ENCODE measurements at regions not wholly inside any gene's neighbourhood (a gene's known extent, or its start where the extent isn't known, plus 50 kb on each side); places are given as distances from the start of the nearest gene placed in this dataset.

- H3K4me3 ChIP-seq (ENCODE audit: low read depth, low read length) = no peak overlapping the region
- DNase-seq (ENCODE audit: low read depth, low spot score) = no peak
- in situ Hi-C loops (cut with HindIII; ENCODE audit: low sequenced_read_pairs) = no loop called here
- TF ChIP-seq CTCF (IDR thresholded peaks at IDR 0.05; ENCODE audit: low read depth, low read length) = no peak
Measured at GRCh38 chr3:33932010-33932764, 133.8 kb downstream of the PDCD6IP start.

GRCh38 chr3:33936171-33936920 is 137.9 kb downstream of the PDCD6IP start:
- no peak overlapping the region for H3K4me3 ChIP-seq (ENCODE audit: low read depth, low read length)
- in situ Hi-C loops (cut with HindIII; ENCODE audit: low sequenced_read_pairs) = no loop called here
- no peak for DNase-seq (ENCODE audit: low read depth, low spot score)
- no peak for TF ChIP-seq CTCF (IDR thresholded peaks at IDR 0.05; ENCODE audit: low read depth, low read length)

GRCh38 chr3:33936921-33937525 is 138.6 kb downstream of the PDCD6IP start:
- no peak for TF ChIP-seq CTCF (IDR thresholded peaks at IDR 0.05; ENCODE audit: low read depth, low read length)
- in situ Hi-C loops (cut with HindIII; ENCODE audit: low sequenced_read_pairs) = no loop called here
- H3K4me3 ChIP-seq (ENCODE audit: low read depth, low read length) = no peak overlapping the region

GRCh38 chr3:33937628-33938027 is 139.2 kb downstream of the PDCD6IP start:
- no peak for DNase-seq (ENCODE audit: low read depth, low spot score)
- no peak overlapping the region for H3K4me3 ChIP-seq (ENCODE audit: low read depth, low read length)
- TF ChIP-seq CTCF (IDR thresholded peaks at IDR 0.05; ENCODE audit: low read depth, low read length) = no peak
- in situ Hi-C loops (cut with HindIII; ENCODE audit: low sequenced_read_pairs) = no loop called here

More at GRCh38 chr3:33936921-33937525, 138.6 kb downstream of the PDCD6IP start:
- no peak for DNase-seq (ENCODE audit: low read depth, low spot score)

- no peak overlapping the region for H3K4me3 ChIP-seq (ENCODE audit: low read depth, low read length)
- TF ChIP-seq CTCF (IDR thresholded peaks at IDR 0.05; ENCODE audit: low read depth, low read length) = no peak
- in situ Hi-C loops (cut with HindIII; ENCODE audit: low sequenced_read_pairs) = no loop called here
- DNase-seq (ENCODE audit: low read depth, low spot score) = no peak
Measured at GRCh38 chr3:33940149-33940548, 141.7 kb downstream of the PDCD6IP start.

GRCh38 chr3:33940736-33941135 is 142.3 kb downstream of the PDCD6IP start:
- H3K4me3 ChIP-seq (ENCODE audit: low read depth, low read length) = no peak overlapping the region
- DNase-seq (ENCODE audit: low read depth, low spot score) = no peak
- in situ Hi-C loops (cut with HindIII; ENCODE audit: low sequenced_read_pairs) = no loop called here
- TF ChIP-seq CTCF (IDR thresholded peaks at IDR 0.05; ENCODE audit: low read depth, low read length) = no peak
